ENCODE measurements at regions not wholly inside any gene's neighbourhood (a gene's known extent, or its start where the extent isn't known, plus 50 kb on each side); places are given as distances from the start of the nearest gene placed in this dataset.

DNA sequence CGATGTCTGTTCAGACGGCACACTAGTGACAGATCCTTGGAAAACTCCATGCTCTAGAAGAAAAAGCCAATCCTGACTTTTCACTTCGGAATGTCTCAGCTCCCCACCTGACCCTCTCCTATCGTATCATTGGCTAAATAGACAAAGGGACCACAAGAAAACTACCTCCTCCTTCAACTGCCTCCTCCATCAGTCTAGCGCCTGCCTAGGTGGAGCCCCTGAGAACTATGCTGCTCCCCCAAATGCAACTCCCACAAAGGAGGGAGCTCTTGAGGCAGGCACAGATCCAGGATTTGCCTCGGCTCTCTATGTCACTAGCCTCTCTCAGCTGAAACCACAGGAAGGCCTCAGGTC, 148.4 kb downstream of the TOMM20 start:
- TF ChIP-seq CTCF (optimal IDR thresholded peaks at IDR 0.05 in 1 of 3, IDR thresholded peaks at IDR 0.05 in 1 of 3, conservative IDR thresholded peaks at IDR 0.05 in 1 of 3; ENCODE audit: extremely low read depth in 1 of 3, insufficient read depth in 2 of 3, low read length in 3 of 3) (no peak), EZH2 (IDR thresholded peaks at IDR 0.05; ENCODE audit: low read length) (no peak)
